Ishikawa (cell line): ENCODE measurements at regions not wholly inside any gene's neighbourhood (a gene's known extent, or its start where the extent isn't known, plus 50 kb on each side); places are given as distances from the start of the nearest gene placed in this dataset.

ENCODE experiments used
- FOXM1 ChIP-seq: IDR thresholded peaks from 2 replicates; pipeline ENCODE4 v1.6.1; 2012; ENCODE audit warnings: low read depth, borderline replicate concordance
- RAD21 ChIP-seq: IDR thresholded peaks from 2 replicates; pipeline ENCODE4 v1.6.1; 2012; ENCODE audit warnings: low read depth
- TAF1 ChIP-seq: IDR thresholded peaks from 2 replicates; pipeline ENCODE4 v1.6.1; 2012; ENCODE audit warnings: low read depth, mild to moderate bottlenecking
- TCF12 ChIP-seq: IDR thresholded peaks from 2 replicates; pipeline ENCODE4 v1.6.1; 2012; ENCODE audit warnings: low read depth
- TF ChIP-seq, protein P1 (sequence below): IDR thresholded peaks from 2 replicates; pipeline ENCODE4 v1.6.1; 2012
- TF ChIP-seq, protein P2 (sequence below): IDR thresholded peaks from 2 replicates; pipeline ENCODE4 v1.6.1; 2012; ENCODE audit warnings: low read depth, mild to moderate bottlenecking
- TF ChIP-seq, protein P3 (sequence below): IDR thresholded peaks from 2 replicates; pipeline ENCODE4 v1.6.1; 2012

DNA sequence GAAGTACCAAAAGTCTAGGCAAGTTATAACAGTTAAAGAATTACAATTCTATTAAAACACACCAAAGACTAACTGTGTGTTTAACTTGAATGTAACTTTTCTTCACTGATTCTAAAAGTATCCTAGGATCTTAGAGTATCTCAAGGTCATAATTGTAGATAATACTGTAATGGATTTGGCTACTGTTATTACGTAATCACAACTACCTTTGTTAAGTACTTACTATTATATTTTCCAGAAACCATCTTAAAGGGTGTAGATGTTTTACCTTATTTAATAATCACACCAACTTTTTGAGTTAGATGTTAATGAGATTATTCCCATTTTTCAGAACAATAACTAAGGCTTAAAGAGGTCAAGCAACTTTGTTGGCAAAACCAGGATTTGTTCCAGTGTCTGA, 161.3 kb upstream of the REG3A start:
- TF ChIP-seq, protein P1, sequence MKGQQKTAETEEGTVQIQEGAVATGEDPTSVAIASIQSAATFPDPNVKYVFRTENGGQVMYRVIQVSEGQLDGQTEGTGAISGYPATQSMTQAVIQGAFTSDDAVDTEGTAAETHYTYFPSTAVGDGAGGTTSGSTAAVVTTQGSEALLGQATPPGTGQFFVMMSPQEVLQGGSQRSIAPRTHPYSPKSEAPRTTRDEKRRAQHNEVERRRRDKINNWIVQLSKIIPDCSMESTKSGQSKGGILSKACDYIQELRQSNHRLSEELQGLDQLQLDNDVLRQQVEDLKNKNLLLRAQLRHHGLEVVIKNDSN, result no peak
- TF ChIP-seq TCF12, result no peak
- no peak for TF ChIP-seq TAF1
- TF ChIP-seq FOXM1, result no peak
- no peak for TF ChIP-seq RAD21
- TF ChIP-seq, protein P2, sequence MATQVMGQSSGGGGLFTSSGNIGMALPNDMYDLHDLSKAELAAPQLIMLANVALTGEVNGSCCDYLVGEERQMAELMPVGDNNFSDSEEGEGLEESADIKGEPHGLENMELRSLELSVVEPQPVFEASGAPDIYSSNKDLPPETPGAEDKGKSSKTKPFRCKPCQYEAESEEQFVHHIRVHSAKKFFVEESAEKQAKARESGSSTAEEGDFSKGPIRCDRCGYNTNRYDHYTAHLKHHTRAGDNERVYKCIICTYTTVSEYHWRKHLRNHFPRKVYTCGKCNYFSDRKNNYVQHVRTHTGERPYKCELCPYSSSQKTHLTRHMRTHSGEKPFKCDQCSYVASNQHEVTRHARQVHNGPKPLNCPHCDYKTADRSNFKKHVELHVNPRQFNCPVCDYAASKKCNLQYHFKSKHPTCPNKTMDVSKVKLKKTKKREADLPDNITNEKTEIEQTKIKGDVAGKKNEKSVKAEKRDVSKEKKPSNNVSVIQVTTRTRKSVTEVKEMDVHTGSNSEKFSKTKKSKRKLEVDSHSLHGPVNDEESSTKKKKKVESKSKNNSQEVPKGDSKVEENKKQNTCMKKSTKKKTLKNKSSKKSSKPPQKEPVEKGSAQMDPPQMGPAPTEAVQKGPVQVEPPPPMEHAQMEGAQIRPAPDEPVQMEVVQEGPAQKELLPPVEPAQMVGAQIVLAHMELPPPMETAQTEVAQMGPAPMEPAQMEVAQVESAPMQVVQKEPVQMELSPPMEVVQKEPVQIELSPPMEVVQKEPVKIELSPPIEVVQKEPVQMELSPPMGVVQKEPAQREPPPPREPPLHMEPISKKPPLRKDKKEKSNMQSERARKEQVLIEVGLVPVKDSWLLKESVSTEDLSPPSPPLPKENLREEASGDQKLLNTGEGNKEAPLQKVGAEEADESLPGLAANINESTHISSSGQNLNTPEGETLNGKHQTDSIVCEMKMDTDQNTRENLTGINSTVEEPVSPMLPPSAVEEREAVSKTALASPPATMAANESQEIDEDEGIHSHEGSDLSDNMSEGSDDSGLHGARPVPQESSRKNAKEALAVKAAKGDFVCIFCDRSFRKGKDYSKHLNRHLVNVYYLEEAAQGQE, result no peak
- TF ChIP-seq, protein P3, sequence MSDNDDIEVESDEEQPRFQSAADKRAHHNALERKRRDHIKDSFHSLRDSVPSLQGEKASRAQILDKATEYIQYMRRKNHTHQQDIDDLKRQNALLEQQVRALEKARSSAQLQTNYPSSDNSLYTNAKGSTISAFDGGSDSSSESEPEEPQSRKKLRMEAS, result no peak
